ENCODE measurements at regions not wholly inside any gene's neighbourhood (a gene's known extent, or its start where the extent isn't known, plus 50 kb on each side); places are given as distances from the start of the nearest gene placed in this dataset.

- TF ChIP-seq, protein P1, sequence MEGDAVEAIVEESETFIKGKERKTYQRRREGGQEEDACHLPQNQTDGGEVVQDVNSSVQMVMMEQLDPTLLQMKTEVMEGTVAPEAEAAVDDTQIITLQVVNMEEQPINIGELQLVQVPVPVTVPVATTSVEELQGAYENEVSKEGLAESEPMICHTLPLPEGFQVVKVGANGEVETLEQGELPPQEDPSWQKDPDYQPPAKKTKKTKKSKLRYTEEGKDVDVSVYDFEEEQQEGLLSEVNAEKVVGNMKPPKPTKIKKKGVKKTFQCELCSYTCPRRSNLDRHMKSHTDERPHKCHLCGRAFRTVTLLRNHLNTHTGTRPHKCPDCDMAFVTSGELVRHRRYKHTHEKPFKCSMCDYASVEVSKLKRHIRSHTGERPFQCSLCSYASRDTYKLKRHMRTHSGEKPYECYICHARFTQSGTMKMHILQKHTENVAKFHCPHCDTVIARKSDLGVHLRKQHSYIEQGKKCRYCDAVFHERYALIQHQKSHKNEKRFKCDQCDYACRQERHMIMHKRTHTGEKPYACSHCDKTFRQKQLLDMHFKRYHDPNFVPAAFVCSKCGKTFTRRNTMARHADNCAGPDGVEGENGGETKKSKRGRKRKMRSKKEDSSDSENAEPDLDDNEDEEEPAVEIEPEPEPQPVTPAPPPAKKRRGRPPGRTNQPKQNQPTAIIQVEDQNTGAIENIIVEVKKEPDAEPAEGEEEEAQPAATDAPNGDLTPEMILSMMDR (IDR thresholded peaks at IDR 0.05), result no peak
- TF ChIP-seq POLR2A (IDR thresholded peaks at IDR 0.05), result no peak
Measured at GRCh38 chr1:229033480-229033879, 237.4 kb upstream of the RAB4A start.

Data from breast epithelium (tissue), 3 donors.